Neural cell (in vitro differentiated cells): ENCODE measurements at regions not wholly inside any gene's neighbourhood (a gene's known extent, or its start where the extent isn't known, plus 50 kb on each side); places are given as distances from the start of the nearest gene placed in this dataset.

Experiments used
- H2AFZ ChIP-seq: fragments of 200-600, 300-800 bp; sonication (generic), shearing (Covaris generic); 2 replicates; pipeline ENCODE4 v1.6.0; 2014; ENCODE audit warnings: low read depth, mild to moderate bottlenecking, antibody characterized with exemption, low read length, moderate library complexity
- H3F3A ChIP-seq: fragments of 200-600 bp; shearing (Covaris generic); 2 replicates; pipeline ENCODE4 v1.6.1; 2016; ENCODE audit warnings: mild to moderate bottlenecking, moderate library complexity, mixed read lengths, antibody characterized with exemption, low read length; ENCODE audit not compliant: insufficient read depth, poor library complexity, severe bottlenecking
- H3K27ac ChIP-seq: fragments of 200-600, 300-800 bp; sonication (generic), shearing (Covaris generic); 2 replicates; pipeline ENCODE4 v1.5.1; 2014; ENCODE audit warnings: mild to moderate bottlenecking, low read length, moderate library complexity
- H3K27me3 ChIP-seq: fragments of 300-800, 200-600 bp; sonication (generic), shearing (Covaris generic); 2 replicates; pipeline ENCODE4 v1.6.0; 2014; ENCODE audit warnings: mild to moderate bottlenecking, low read depth, low read length, moderate library complexity; ENCODE audit not compliant: insufficient read depth
- H3K36me3 ChIP-seq: fragments of 300-800, 200-600 bp; sonication (generic), shearing (Covaris generic); 2 replicates; pipeline ENCODE4 v1.5.1; 2014; ENCODE audit warnings: mild to moderate bottlenecking, antibody characterized with exemption, low read length, moderate library complexity; ENCODE audit not compliant: insufficient read depth
- H3K4me2 ChIP-seq: fragments of 300-800, 200-600 bp; sonication (generic), shearing (Covaris generic); 2 replicates; pipeline ENCODE4 v1.6.0; 2014; ENCODE audit warnings: mild to moderate bottlenecking, low read length
- H3K4me3 ChIP-seq: fragments of 300-800, 200-600 bp; sonication (generic), shearing (Covaris generic); 2 replicates; pipeline ENCODE4 v1.5.1; 2014; ENCODE audit warnings: mild to moderate bottlenecking, low read length, moderate library complexity
- H3K79me2 ChIP-seq: fragments of 200-600 bp; shearing (Covaris generic); replicated peaks from 2 replicates; pipeline ENCODE4 v1.6.0; 2014; ENCODE audit warnings: mild to moderate bottlenecking, low read length, moderate library complexity; ENCODE audit not compliant: insufficient read depth
- H3K9ac ChIP-seq: fragments of 300-800, 200-600 bp; sonication (generic), shearing (Covaris generic); 2 replicates; pipeline ENCODE4 v1.6.1; 2016; ENCODE audit warnings: mild to moderate bottlenecking, low read length, mixed read lengths
- H3K9me2 ChIP-seq: fragments of 200-600 bp; shearing (Covaris generic); 2 replicates; pipeline ENCODE4 v1.6.1; 2016; ENCODE audit warnings: mild to moderate bottlenecking, low read length, mixed read lengths; ENCODE audit not compliant: insufficient read depth
- H3K9me3 ChIP-seq: fragments of 200-600, 300-800 bp; sonication (generic), shearing (Covaris generic); 2 replicates; pipeline ENCODE4 v1.6.1; 2016; ENCODE audit warnings: mild to moderate bottlenecking, mixed run types, low read length, moderate library complexity, mixed read lengths
- H4K20me1 ChIP-seq: fragments of 200-600 bp; shearing (Covaris generic); 2 replicates; pipeline ENCODE4 v1.6.1; 2016; ENCODE audit warnings: mild to moderate bottlenecking, mixed run types; ENCODE audit not compliant: insufficient read depth
- EP300 ChIP-seq: fragments of 450-650 bp; conservative IDR thresholded peaks from 2 replicates; pipeline ENCODE4 v1.6.1; 2014; ENCODE audit warnings: antibody characterized with exemption, mild to moderate bottlenecking, moderate library complexity; ENCODE audit not compliant: poor library complexity, severe bottlenecking
- EZH2 ChIP-seq: fragments of 200-600, 300-800 bp; shearing (Covaris generic), sonication (generic); IDR thresholded peaks from 2 replicates; pipeline ENCODE4 v1.6.1; 2014; ENCODE audit warnings: antibody characterized with exemption, low read length, borderline replicate concordance, mild to moderate bottlenecking; ENCODE audit not compliant: insufficient read depth, poor library complexity, severe bottlenecking
- MXI1 ChIP-seq: fragments of 450-650 bp; conservative IDR thresholded peaks from 2 replicates; pipeline ENCODE4 v1.6.1; 2014; ENCODE audit warnings: antibody characterized with exemption, mild to moderate bottlenecking; ENCODE audit not compliant: poor library complexity, severe bottlenecking
- POLR2AphosphoS5 ChIP-seq: IDR thresholded peaks from 2 replicates; pipeline ENCODE4 v1.6.1; 2012
- RAD21 ChIP-seq: fragments of 450-650 bp; conservative IDR thresholded peaks from 2 replicates; pipeline ENCODE4 v1.6.1; 2014; ENCODE audit warnings: antibody characterized with exemption, mild to moderate bottlenecking, moderate library complexity
- SMC3 ChIP-seq: fragments of 450-650 bp; conservative IDR thresholded peaks from 2 replicates; pipeline ENCODE4 v1.6.1; 2014; ENCODE audit warnings: antibody characterized with exemption, mild to moderate bottlenecking, moderate library complexity; ENCODE audit not compliant: poor library complexity
- TAF1 ChIP-seq: IDR thresholded peaks from 2 replicates; pipeline ENCODE4 v1.6.1; 2012; ENCODE audit warnings: low read depth
- TF ChIP-seq, protein P1 (sequence below): fragments of 450-650 bp; IDR thresholded peaks from 2 replicates; pipeline ENCODE4 v1.5.1; 2014; ENCODE audit warnings: antibody characterized with exemption, mild to moderate bottlenecking, moderate library complexity; ENCODE audit not compliant: poor library complexity, severe bottlenecking
- TF ChIP-seq, protein P2 (sequence below): IDR thresholded peaks from 2 replicates; pipeline ENCODE4 v1.6.1; 2012; ENCODE audit warnings: borderline replicate concordance

DNA sequence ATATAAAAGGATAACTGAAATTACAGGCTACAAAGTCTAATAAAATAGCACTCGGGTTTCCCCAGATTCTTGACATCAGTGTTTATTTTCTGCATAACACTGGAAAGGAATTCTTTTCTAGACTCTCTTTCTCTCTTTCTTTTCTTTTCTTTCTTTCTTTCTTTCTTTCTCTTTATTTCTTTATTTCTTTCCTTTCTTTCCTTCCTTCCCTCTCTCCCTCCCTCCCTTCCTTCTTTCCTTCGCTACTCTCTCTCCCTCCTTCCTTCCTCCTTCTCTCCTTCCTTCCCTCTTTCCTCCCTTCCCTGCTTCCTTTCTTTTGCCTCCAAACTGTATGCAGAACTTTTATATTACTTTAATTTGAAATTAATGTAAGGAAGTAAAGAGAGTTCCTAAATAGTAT lies 64.5 kb upstream of the GPR45 start:
- TF ChIP-seq SMC3 = no peak
- no peak for TF ChIP-seq MXI1
- no peak for TF ChIP-seq POLR2AphosphoS5
- TF ChIP-seq, protein P1, sequence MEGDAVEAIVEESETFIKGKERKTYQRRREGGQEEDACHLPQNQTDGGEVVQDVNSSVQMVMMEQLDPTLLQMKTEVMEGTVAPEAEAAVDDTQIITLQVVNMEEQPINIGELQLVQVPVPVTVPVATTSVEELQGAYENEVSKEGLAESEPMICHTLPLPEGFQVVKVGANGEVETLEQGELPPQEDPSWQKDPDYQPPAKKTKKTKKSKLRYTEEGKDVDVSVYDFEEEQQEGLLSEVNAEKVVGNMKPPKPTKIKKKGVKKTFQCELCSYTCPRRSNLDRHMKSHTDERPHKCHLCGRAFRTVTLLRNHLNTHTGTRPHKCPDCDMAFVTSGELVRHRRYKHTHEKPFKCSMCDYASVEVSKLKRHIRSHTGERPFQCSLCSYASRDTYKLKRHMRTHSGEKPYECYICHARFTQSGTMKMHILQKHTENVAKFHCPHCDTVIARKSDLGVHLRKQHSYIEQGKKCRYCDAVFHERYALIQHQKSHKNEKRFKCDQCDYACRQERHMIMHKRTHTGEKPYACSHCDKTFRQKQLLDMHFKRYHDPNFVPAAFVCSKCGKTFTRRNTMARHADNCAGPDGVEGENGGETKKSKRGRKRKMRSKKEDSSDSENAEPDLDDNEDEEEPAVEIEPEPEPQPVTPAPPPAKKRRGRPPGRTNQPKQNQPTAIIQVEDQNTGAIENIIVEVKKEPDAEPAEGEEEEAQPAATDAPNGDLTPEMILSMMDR = no peak
- no peak for TF ChIP-seq RAD21
- no peak for TF ChIP-seq EZH2
- TF ChIP-seq, protein P2, sequence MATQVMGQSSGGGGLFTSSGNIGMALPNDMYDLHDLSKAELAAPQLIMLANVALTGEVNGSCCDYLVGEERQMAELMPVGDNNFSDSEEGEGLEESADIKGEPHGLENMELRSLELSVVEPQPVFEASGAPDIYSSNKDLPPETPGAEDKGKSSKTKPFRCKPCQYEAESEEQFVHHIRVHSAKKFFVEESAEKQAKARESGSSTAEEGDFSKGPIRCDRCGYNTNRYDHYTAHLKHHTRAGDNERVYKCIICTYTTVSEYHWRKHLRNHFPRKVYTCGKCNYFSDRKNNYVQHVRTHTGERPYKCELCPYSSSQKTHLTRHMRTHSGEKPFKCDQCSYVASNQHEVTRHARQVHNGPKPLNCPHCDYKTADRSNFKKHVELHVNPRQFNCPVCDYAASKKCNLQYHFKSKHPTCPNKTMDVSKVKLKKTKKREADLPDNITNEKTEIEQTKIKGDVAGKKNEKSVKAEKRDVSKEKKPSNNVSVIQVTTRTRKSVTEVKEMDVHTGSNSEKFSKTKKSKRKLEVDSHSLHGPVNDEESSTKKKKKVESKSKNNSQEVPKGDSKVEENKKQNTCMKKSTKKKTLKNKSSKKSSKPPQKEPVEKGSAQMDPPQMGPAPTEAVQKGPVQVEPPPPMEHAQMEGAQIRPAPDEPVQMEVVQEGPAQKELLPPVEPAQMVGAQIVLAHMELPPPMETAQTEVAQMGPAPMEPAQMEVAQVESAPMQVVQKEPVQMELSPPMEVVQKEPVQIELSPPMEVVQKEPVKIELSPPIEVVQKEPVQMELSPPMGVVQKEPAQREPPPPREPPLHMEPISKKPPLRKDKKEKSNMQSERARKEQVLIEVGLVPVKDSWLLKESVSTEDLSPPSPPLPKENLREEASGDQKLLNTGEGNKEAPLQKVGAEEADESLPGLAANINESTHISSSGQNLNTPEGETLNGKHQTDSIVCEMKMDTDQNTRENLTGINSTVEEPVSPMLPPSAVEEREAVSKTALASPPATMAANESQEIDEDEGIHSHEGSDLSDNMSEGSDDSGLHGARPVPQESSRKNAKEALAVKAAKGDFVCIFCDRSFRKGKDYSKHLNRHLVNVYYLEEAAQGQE = no peak
- no peak for TF ChIP-seq TAF1
- no peak for TF ChIP-seq EP300
- Histone ChIP-seq H3K9me2 (no peaks in the 10 kb centered on the region), H3K4me3 (no peak overlapping the region), H3K27ac (no peak overlapping the region), H3K27me3 (no peaks in the 10 kb centered on the region), H3K9me3 (no peaks in the 10 kb centered on the region), H4K20me1 (no peaks in the 10 kb centered on the region), H3K79me2 (no peaks in the 10 kb centered on the region), H3F3A (no peaks in the 10 kb centered on the region), H3K36me3 (no peaks in the 10 kb centered on the region), H3K9ac (no peak overlapping the region), H2AFZ (no peak overlapping the region), H3K4me2 (no peak overlapping the region)

DNA sequence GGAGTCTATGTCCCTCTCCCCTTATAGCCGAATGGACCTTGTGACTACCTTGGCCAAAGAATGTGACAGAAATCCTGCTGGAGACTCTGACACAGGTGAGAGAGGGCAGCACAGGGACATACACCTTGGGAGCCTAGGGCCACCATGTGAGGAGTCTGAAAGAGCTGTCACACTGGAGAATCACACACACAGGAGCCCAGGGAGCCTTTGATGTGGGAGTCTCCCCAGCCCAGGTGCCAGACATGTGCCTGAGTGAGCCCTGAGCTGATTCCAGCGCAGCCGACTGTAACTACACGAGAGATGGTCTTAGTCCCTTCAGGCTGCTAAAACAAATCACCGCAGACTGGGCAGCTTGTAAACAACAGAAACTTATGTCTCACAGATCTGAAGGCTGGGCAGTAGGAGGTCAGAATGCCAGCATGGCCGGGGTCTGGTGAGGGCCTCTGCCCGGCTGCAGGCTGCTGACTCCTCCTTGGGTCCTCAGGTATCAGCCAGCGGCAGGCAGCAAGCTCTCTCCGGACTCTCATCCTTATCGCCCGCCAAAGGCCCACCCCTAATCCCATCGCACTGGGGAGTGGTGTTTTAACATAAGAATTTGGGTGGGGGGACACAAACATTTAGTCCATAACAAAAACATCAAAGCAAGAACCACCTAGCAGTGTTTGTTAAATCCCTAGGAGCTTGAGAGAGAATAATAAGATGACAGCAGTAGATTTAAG lies 63.8 kb upstream of the GPR45 start:
- no peaks in the 10 kb centered on the region for H4K20me1 ChIP-seq
- H3K36me3 ChIP-seq = no peaks in the 10 kb centered on the region

More for the DNA sequence above, 63.8 kb upstream of the GPR45 start:
- Histone ChIP-seq H2AFZ (no peak overlapping the region), H3K4me3 (no peak overlapping the region), H3K27ac (no peak overlapping the region), H3K79me2 (no peaks in the 10 kb centered on the region), H3K4me2 (no peak overlapping the region), H3K9me3 (no peaks in the 10 kb centered on the region), H3K9ac (no peak overlapping the region), H3F3A (no peaks in the 10 kb centered on the region), H3K9me2 (no peaks in the 10 kb centered on the region), H3K27me3 (no peaks in the 10 kb centered on the region)
- TF ChIP-seq EP300 = no peak
- no peak for TF ChIP-seq EZH2
- TF ChIP-seq TAF1 = no peak
- TF ChIP-seq POLR2AphosphoS5 = no peak
- no peak for TF ChIP-seq MXI1
- TF ChIP-seq RAD21 = no peak
- TF ChIP-seq, protein P1 = no peak
- TF ChIP-seq SMC3 = no peak
- TF ChIP-seq, protein P2 = no peak
